ENCODE measurements at regions not wholly inside any gene's neighbourhood (a gene's known extent, or its start where the extent isn't known, plus 50 kb on each side); places are given as distances from the start of the nearest gene placed in this dataset.

- no peak for TF ChIP-seq CTCF (IDR thresholded peaks at IDR 0.05 in 8 of 11, conservative IDR thresholded peaks at IDR 0.05 in 3 of 11)
- TF ChIP-seq POLR2AphosphoS5 (IDR thresholded peaks at IDR 0.05) = no peak
- TF ChIP-seq POLR2A (IDR thresholded peaks at IDR 0.05) = no peak
Observed at GRCh38 chrX:3175659-3176438, 134.6 kb downstream of the ARSF start.

All from spleen (tissue), 7 donors.